ENCODE measurements at regions not wholly inside any gene's neighbourhood (a gene's known extent, or its start where the extent isn't known, plus 50 kb on each side); places are given as distances from the start of the nearest gene placed in this dataset.
"Not testable (repeated sequence)": the region's sequence is repeated elsewhere in the genome, so short reads cannot be mapped to it uniquely, and the experiment has no call there.

GRCh38 chr4:153106736-153107135, 97.5 kb upstream of the TRIM2 start:
- DNase-seq (ENCODE audit: low read depth in 2 of 2), result not testable (repeated sequence)

- no peak for DNase-seq (ENCODE audit: low read depth in 2 of 2)
Measured at GRCh38 chr4:153107246-153107645, 97.0 kb upstream of the TRIM2 start.

GRCh38 chr4:153109296-153109849, 94.9 kb upstream of the TRIM2 start:
- DNase-seq (ENCODE audit: low read depth in 2 of 2), result no peak

GRCh38 chr4:153110739-153111138, 93.5 kb upstream of the TRIM2 start:
- DNase-seq (ENCODE audit: low read depth in 2 of 2), result no peak

GRCh38 chr4:153111426-153112040, 92.7 kb upstream of the TRIM2 start:
- DNase-seq (ENCODE audit: low read depth in 2 of 2), result no peak

- no peak for DNase-seq (ENCODE audit: low read depth in 2 of 2)
Measured at GRCh38 chr4:153112041-153112441, 92.2 kb upstream of the TRIM2 start.

- DNase-seq (ENCODE audit: low read depth in 2 of 2), result no peak
Measured at GRCh38 chr4:153113061-153113837, 91.0 kb upstream of the TRIM2 start.

GRCh38 chr4:153113838-153114105, 90.5 kb upstream of the TRIM2 start:
- no peak for DNase-seq (ENCODE audit: low read depth in 2 of 2)

- DNase-seq (ENCODE audit: low read depth in 2 of 2), result no peak
Measured at GRCh38 chr4:153114771-153115321, 89.4 kb upstream of the TRIM2 start.

- DNase-seq (ENCODE audit: low read depth in 2 of 2), result peak in 1 of 2 experiments; percentile 33
Measured at GRCh38 chr4:153115322-153116290, 88.6 kb upstream of the TRIM2 start.

- no peak for DNase-seq (ENCODE audit: low read depth in 2 of 2)
Measured at GRCh38 chr4:153116291-153116680, 88.0 kb upstream of the TRIM2 start.

GRCh38 chr4:153116801-153117200, 87.4 kb upstream of the TRIM2 start:
- DNase-seq (ENCODE audit: low read depth in 2 of 2), result no peak

GRCh38 chr4:153117554-153117953, 86.7 kb upstream of the TRIM2 start:
- no peak for DNase-seq (ENCODE audit: low read depth in 2 of 2)

GRCh38 chr4:153119626-153120025, 84.6 kb upstream of the TRIM2 start:
- DNase-seq (ENCODE audit: low read depth in 2 of 2), result no peak

- no peak for DNase-seq (ENCODE audit: low read depth in 2 of 2)
Measured at GRCh38 chr4:153120235-153120634, 84.0 kb upstream of the TRIM2 start.

- DNase-seq (ENCODE audit: low read depth in 2 of 2), result no peak
Measured at GRCh38 chr4:153122855-153123254, 81.4 kb upstream of the TRIM2 start.

- no peak for DNase-seq (ENCODE audit: low read depth in 2 of 2)
Measured at GRCh38 chr4:153126137-153126536, 78.1 kb upstream of the TRIM2 start.

- DNase-seq (ENCODE audit: low read depth in 2 of 2), result peak in 1 of 2 experiments; percentile 50
Measured at GRCh38 chr4:153127760-153128494, 76.3 kb upstream of the TRIM2 start.

- no peak for DNase-seq (ENCODE audit: low read depth in 2 of 2)
Measured at GRCh38 chr4:153131596-153131995, 72.6 kb upstream of the TRIM2 start.

- peak; percentile 69 to 76 for DNase-seq (ENCODE audit: low read depth in 2 of 2)
Measured at GRCh38 chr4:153137159-153137558, 67.1 kb upstream of the TRIM2 start.

Data from fibroblast of skin of left biceps (primary cell).